Large intestine (tissue), 3 donors: ENCODE measurements at regions not wholly inside any gene's neighbourhood (a gene's known extent, or its start where the extent isn't known, plus 50 kb on each side); places are given as distances from the start of the nearest gene placed in this dataset.
"Not testable (repeated sequence)": the region's sequence is repeated elsewhere in the genome, so short reads cannot be mapped to it uniquely, and the experiment has no call there.

Experiments
- DNase-seq, 2 donors: peaks; one replicate each; pipeline versions ENCODE4 v3.0.0 to v3.0.0-alpha.2; 2013
- H3K27ac ChIP-seq: one replicate; pipeline ENCODE4 v1.5.1; 2013; ENCODE audit warnings: low read length
- H3K27me3 ChIP-seq: 2 replicates; pipeline ENCODE4 v1.6.1; 2013; ENCODE audit warnings: low read length; ENCODE audit not compliant: control insufficient read depth, insufficient read depth
- H3K36me3 ChIP-seq: 2 replicates; pipeline ENCODE4 v1.6.1; 2013; ENCODE audit warnings: low read length; ENCODE audit not compliant: control insufficient read depth, insufficient read depth
- H3K4me1 ChIP-seq: one replicate; pipeline ENCODE4 v1.6.1; 2013; ENCODE audit warnings: low read length; ENCODE audit not compliant: control insufficient read depth, insufficient read depth
- H3K4me3 ChIP-seq: one replicate; pipeline ENCODE4 v1.5.1; 2013; ENCODE audit warnings: low read length
- H3K9me3 ChIP-seq: one replicate; pipeline ENCODE4 v1.6.1; 2013; ENCODE audit warnings: mild to moderate bottlenecking, low read depth, low read length, moderate library complexity; ENCODE audit not compliant: control insufficient read depth
- WGBS: methylation state at CpG from one replicate; pipeline ENCODE4 v1.1.5; 2013; ENCODE audit warnings: low lambda C conversion rate; ENCODE audit not compliant: insufficient coverage; 5-methylcytosine and 5-hydroxymethylcytosine counted together

- H3K27ac ChIP-seq: no peak overlapping the region
- H3K4me3 ChIP-seq: no peak overlapping the region
- no peaks in the 10 kb centered on the region for H3K36me3 ChIP-seq
- no peaks in the 10 kb centered on the region for H3K9me3 ChIP-seq
- WGBS: 60% methylated on average over 1 of the region's 3 CpGs
- no peaks in the 10 kb centered on the region for H3K4me1 ChIP-seq
- H3K27me3 ChIP-seq: no peaks in the 10 kb centered on the region
- DNase-seq: no peak
Measured at GRCh38 chr1:58949551-58950220, 165.8 kb upstream of the JUN start.

- Histone ChIP-seq H3K9me3 (no peaks in the 10 kb centered on the region), H3K4me3 (no peak overlapping the region), H3K27ac (no peak overlapping the region), H3K27me3 (no peaks in the 10 kb centered on the region), H3K36me3 (no peaks in the 10 kb centered on the region), H3K4me1 (no peaks in the 10 kb centered on the region)
- DNase-seq: no peak
- WGBS: no CpG with 5 or more reads among the region's 7 CpGs
Measured at GRCh38 chr1:58950897-58951296, 167.1 kb upstream of the JUN start.

GRCh38 chr1:58953951-58954350 is 170.1 kb upstream of the JUN start:
- H3K4me1 ChIP-seq, DNase-seq, H3K27me3 ChIP-seq, H3K27ac ChIP-seq, H3K4me3 ChIP-seq, H3K9me3 ChIP-seq, H3K36me3 ChIP-seq: not testable (repeated sequence)
- no CpG with 5 or more reads among the region's 1 CpG for WGBS

GRCh38 chr1:58963287-58963686 is 179.4 kb upstream of the JUN start:
- DNase-seq, H3K36me3 ChIP-seq, H3K27me3 ChIP-seq, H3K27ac ChIP-seq, H3K9me3 ChIP-seq, H3K4me3 ChIP-seq: not testable (repeated sequence)
- no CpG with 5 or more reads among the region's 2 CpGs for WGBS
- peaks cover 24% of the 10 kb centered on the region for H3K4me1 ChIP-seq

GRCh38 chr1:58964428-58964827 is 180.6 kb upstream of the JUN start:
- Histone ChIP-seq H3K36me3 (no peaks in the 10 kb centered on the region), H3K4me3 (no peak overlapping the region), H3K4me1 (peaks cover 32% of the 10 kb centered on the region), H3K9me3 (no peaks in the 10 kb centered on the region), H3K27me3 (no peaks in the 10 kb centered on the region), H3K27ac (peak overlapping the region; percentile 21)
- DNase-seq: no peak
- WGBS: no CpG with 5 or more reads among the region's 2 CpGs

- no peak overlapping the region for H3K4me3 ChIP-seq
- DNase-seq: peak; percentile 73 to 79
- peaks cover 32% of the 10 kb centered on the region for H3K4me1 ChIP-seq
- no peaks in the 10 kb centered on the region for H3K27me3 ChIP-seq
- H3K36me3 ChIP-seq: no peaks in the 10 kb centered on the region
- WGBS: no CpG with 5 or more reads among the region's 1 CpG
- H3K27ac ChIP-seq: peak overlapping the region; percentile 70
- no peaks in the 10 kb centered on the region for H3K9me3 ChIP-seq
Measured at GRCh38 chr1:58964880-58965279, 181.0 kb upstream of the JUN start.

- DNase-seq: no peak
- H3K9me3 ChIP-seq: no peaks in the 10 kb centered on the region
- no peaks in the 10 kb centered on the region for H3K27me3 ChIP-seq
- no peaks in the 10 kb centered on the region for H3K36me3 ChIP-seq
- H3K27ac ChIP-seq: peak overlapping the region; percentile 90
- WGBS: no CpG with 5 or more reads among the region's 6 CpGs
- H3K4me3 ChIP-seq: no peak overlapping the region
- H3K4me1 ChIP-seq: peaks cover 37% of the 10 kb centered on the region
Measured at GRCh38 chr1:58966103-58966916, 182.5 kb upstream of the JUN start.

GRCh38 chr1:58966917-58967740 is 183.3 kb upstream of the JUN start:
- Histone ChIP-seq H3K27ac (peak overlapping the region; percentile 90), H3K9me3 (no peaks in the 10 kb centered on the region), H3K4me3 (no peak overlapping the region), H3K4me1 (peaks cover 42% of the 10 kb centered on the region), H3K36me3 (no peaks in the 10 kb centered on the region), H3K27me3 (no peaks in the 10 kb centered on the region)
- DNase-seq: peak in 1 of 2 donors; percentile 65
- WGBS: no CpG with 5 or more reads among the region's 5 CpGs

GRCh38 chr1:58968360-58968952 is 184.6 kb upstream of the JUN start:
- Histone ChIP-seq H3K4me1 (peaks cover 52% of the 10 kb centered on the region), H3K4me3 (no peak overlapping the region), H3K36me3 (no peaks in the 10 kb centered on the region), H3K27ac (peak overlapping the region; percentile 90), H3K9me3 (no peaks in the 10 kb centered on the region), H3K27me3 (no peaks in the 10 kb centered on the region)
- DNase-seq: peak; percentile 69 to 87
- no CpG with 5 or more reads among the region's 4 CpGs for WGBS

- DNase-seq, H3K27me3 ChIP-seq, H3K9me3 ChIP-seq, H3K36me3 ChIP-seq, H3K4me3 ChIP-seq: not testable (repeated sequence)
- Histone ChIP-seq H3K27ac (peak overlapping the region; percentile 90), H3K4me1 (peaks cover 52% of the 10 kb centered on the region)
Measured at GRCh38 chr1:58969176-58969575, 185.3 kb upstream of the JUN start.
